Breast epithelium (tissue), 4 donors: ENCODE measurements at regions not wholly inside any gene's neighbourhood (a gene's known extent, or its start where the extent isn't known, plus 50 kb on each side); places are given as distances from the start of the nearest gene placed in this dataset.
A peak's percentile ranks its signal among the peaks of the same experiment; 100 is the strongest.

Experiments
- DNase-seq, 2 donors: peaks; one replicate each; pipeline ENCODE4 v3.0.0-alpha.2; 2019; ENCODE audit warnings: low spot score in 2 of 2
- H3K27ac ChIP-seq, 2 donors: fragments of 200-600 bp; sonication (generic) in 1 of 2; one replicate each; pipeline ENCODE4 v1.5.1; 2016 to 2019; ENCODE audit warnings: mild to moderate bottlenecking in 1 of 2
- H3K27me3 ChIP-seq, 2 donors: fragments of 200-600 bp; sonication (generic) in 1 of 2; one replicate each; pipeline versions ENCODE4 v1.5.1 to v1.6.0; 2017 to 2019; ENCODE audit warnings: control low read depth in 1 of 2, mild to moderate bottlenecking in 1 of 2
- H3K36me3 ChIP-seq: fragments of 200-600 bp; one replicate; pipeline ENCODE4 v1.5.1; 2019
- H3K4me1 ChIP-seq, 2 donors: fragments of 200-600 bp; sonication (generic); one replicate each; pipeline ENCODE4 v1.5.1; 2016 to 2019; ENCODE audit warnings: control low read depth in 1 of 2
- H3K4me3 ChIP-seq, 3 donors: fragments of 200-600 bp; sonication (generic); 1 replicate in 2 of 3; 2 replicates in 1 of 3; pipeline ENCODE4 v1.5.1; 2016 to 2019; ENCODE audit warnings: mild to moderate bottlenecking in 3 of 3, moderate library complexity in 2 of 3
- H3K9me3 ChIP-seq, 2 donors: fragments of 200-600 bp; sonication (generic) in 1 of 2; one replicate each; pipeline ENCODE4 v1.5.1; 2016 to 2019; ENCODE audit warnings: control low read depth in 1 of 2
- CTCF ChIP-seq, 3 donors: fragments of 450-650 bp; IDR thresholded peaks; one replicate each; pipeline ENCODE4 v1.5.1; 2016 to 2017; ENCODE audit warnings: antibody characterized with exemption in 3 of 3, mild to moderate bottlenecking in 3 of 3, moderate library complexity in 3 of 3
- POLR2A ChIP-seq: fragments of 450-650 bp; IDR thresholded peaks from one replicate; pipeline ENCODE4 v1.6.1; 2016; ENCODE audit warnings: antibody characterized with exemption, mild to moderate bottlenecking, moderate library complexity
- POLR2AphosphoS5 ChIP-seq, 3 donors: sonication (generic); formaldehyde crosslinking; IDR thresholded peaks; one replicate each; pipeline ENCODE4 v1.6.1; 2017; ENCODE audit warnings: antibody characterized with exemption in 3 of 3
- intact Hi-C: fragments of 100-400 bp; cut with DNase I; formaldehyde crosslinking; loops from one replicate; pipeline ENCODE4 v1.15.1; 2023; ENCODE audit warnings: low total_unique reads

- intact Hi-C loops = loop anchor here (10.0 kb wide), 1 partner anchor 159 kb away; no protein-coding TSS in a partner anchor
- peak overlapping the region; percentile 46 to 62 for H3K27ac ChIP-seq
- peak overlapping the region in 2 of 3 donors; percentile 20 to 39 for H3K4me3 ChIP-seq
- DNase-seq = peak in 1 of 2 donors; percentile 57
- H3K4me1 ChIP-seq = no peaks in the 10 kb centered on the region
- H3K36me3 ChIP-seq = no peaks in the 10 kb centered on the region
- H3K27me3 ChIP-seq = no peaks in the 10 kb centered on the region
- no peaks in the 10 kb centered on the region for H3K9me3 ChIP-seq
- TF ChIP-seq POLR2AphosphoS5 (IDR thresholded peaks at IDR 0.05) = peak; percentile 41 to 79 (median 51)
- no peak for TF ChIP-seq POLR2A
- TF ChIP-seq CTCF (IDR thresholded peaks at IDR 0.05) = peak; percentile 37 to 74 (median 65)
Observed at GRCh38 chr11:86193297-86194095, 51.1 kb upstream of the EED start.

- no peaks in the 10 kb centered on the region for H3K9me3 ChIP-seq
- TF ChIP-seq CTCF (IDR thresholded peaks at IDR 0.05) = no peak
- H3K4me3 ChIP-seq = no peak overlapping the region
- no peak for DNase-seq
- no peaks in the 10 kb centered on the region for H3K4me1 ChIP-seq
- intact Hi-C loops = loop anchor here (10.0 kb wide), 1 partner anchor 158 kb away; no protein-coding TSS in a partner anchor
- H3K36me3 ChIP-seq = no peaks in the 10 kb centered on the region
- peak overlapping the region; percentile 46 to 62 for H3K27ac ChIP-seq
- H3K27me3 ChIP-seq = no peaks in the 10 kb centered on the region
Observed at GRCh38 chr11:86192519-86193257, 51.9 kb upstream of the EED start.

- no peak overlapping the region for H3K4me3 ChIP-seq
- no peak for DNase-seq
- no peaks in the 10 kb centered on the region for H3K4me1 ChIP-seq
- H3K36me3 ChIP-seq = no peaks in the 10 kb centered on the region
- H3K27ac ChIP-seq = no peak overlapping the region
- intact Hi-C loops = loop anchor here (10.0 kb wide), 1 partner anchor 157 kb away; no protein-coding TSS in a partner anchor
- no peaks in the 10 kb centered on the region for H3K27me3 ChIP-seq
- no peaks in the 10 kb centered on the region for H3K9me3 ChIP-seq
- TF ChIP-seq POLR2AphosphoS5 (IDR thresholded peaks at IDR 0.05) (no peak), POLR2A (no peak), CTCF (IDR thresholded peaks at IDR 0.05) (no peak)
Observed at GRCh38 chr11:86191874-86192273, 52.7 kb upstream of the EED start.

- intact Hi-C loops = no loop called here
- Histone ChIP-seq H3K27ac (peak overlapping the region; percentile 32 to 54), H3K4me1 (peaks cover 0 to 5% of the 10 kb centered on the region in 2 donors), H3K9me3 (no peaks in the 10 kb centered on the region), H3K4me3 (no peak overlapping the region), H3K36me3 (no peaks in the 10 kb centered on the region), H3K27me3 (no peaks in the 10 kb centered on the region)
- DNase-seq = no peak
- TF ChIP-seq POLR2A (no peak), CTCF (IDR thresholded peaks at IDR 0.05) (no peak), POLR2AphosphoS5 (IDR thresholded peaks at IDR 0.05) (no peak)
Observed at GRCh38 chr11:86187027-86187426, 57.5 kb upstream of the EED start.

- no peak overlapping the region for H3K4me3 ChIP-seq
- intact Hi-C loops = no loop called here
- no peaks in the 10 kb centered on the region for H3K27me3 ChIP-seq
- no peaks in the 10 kb centered on the region for H3K36me3 ChIP-seq
- no peak for TF ChIP-seq POLR2AphosphoS5 (IDR thresholded peaks at IDR 0.05)
- TF ChIP-seq CTCF (IDR thresholded peaks at IDR 0.05) = no peak
- TF ChIP-seq POLR2A = no peak
- peaks cover 0 to 5% of the 10 kb centered on the region in 2 donors for H3K4me1 ChIP-seq
- no peaks in the 10 kb centered on the region for H3K9me3 ChIP-seq
- H3K27ac ChIP-seq = peak overlapping the region; percentile 32 to 54
- DNase-seq = no peak
Observed at GRCh38 chr11:86186386-86186785, 58.2 kb upstream of the EED start.
